Osteoblast (primary cell): ENCODE measurements at regions not wholly inside any gene's neighbourhood (a gene's known extent, or its start where the extent isn't known, plus 50 kb on each side); places are given as distances from the start of the nearest gene placed in this dataset.

Source experiments
- DNase-seq: peaks from one replicate; pipeline ENCODE4 v3.0.0; 2011; ENCODE audit warnings: low spot score, mixed read lengths; ENCODE audit not compliant: insufficient read length; ENCODE audit errors: missing footprints
- H2AFZ ChIP-seq: 2 replicates; pipeline ENCODE4 v1.6.0; 2011; ENCODE audit warnings: mild to moderate bottlenecking, low read length
- H3K27ac ChIP-seq: 2 replicates; pipeline ENCODE4 v1.5.1; 2011; ENCODE audit warnings: mild to moderate bottlenecking, low read depth, low read length, moderate library complexity
- H3K27me3 ChIP-seq: 2 replicates; pipeline ENCODE4 v1.6.0; 2012; ENCODE audit warnings: mild to moderate bottlenecking, control low read depth, inconsistent platforms, low read length, moderate library complexity; ENCODE audit not compliant: insufficient read depth
- H3K36me3 ChIP-seq: 2 replicates; pipeline ENCODE4 v1.5.1; 2011; ENCODE audit warnings: mild to moderate bottlenecking, low read length, control low read depth, moderate library complexity; ENCODE audit not compliant: insufficient read depth
- H3K4me1 ChIP-seq: 2 replicates; pipeline ENCODE4 v1.5.1; 2011; ENCODE audit warnings: mild to moderate bottlenecking, low read length, control low read depth, moderate library complexity; ENCODE audit not compliant: insufficient read depth
- H3K4me2 ChIP-seq: 2 replicates; pipeline ENCODE4 v1.6.0; 2011; ENCODE audit warnings: mild to moderate bottlenecking, low read length; ENCODE audit not compliant: insufficient read depth
- H3K4me3 ChIP-seq: fragments of 200-600 bp; sonication (generic); 3 replicates; pipeline ENCODE4 v1.5.1; 2012; ENCODE audit warnings: mild to moderate bottlenecking, low read length, inconsistent platforms; ENCODE audit not compliant: insufficient read depth
- H3K79me2 ChIP-seq: 2 replicates; pipeline ENCODE4 v1.6.0; 2012; ENCODE audit warnings: mild to moderate bottlenecking, low read length, control low read depth, inconsistent platforms; ENCODE audit not compliant: insufficient read depth
- H3K9me3 ChIP-seq: 2 replicates; pipeline ENCODE4 v1.5.1; 2011; ENCODE audit warnings: low read depth, low read length, control low read depth
- H4K20me1 ChIP-seq: 2 replicates; pipeline ENCODE4 v1.6.0; 2012; ENCODE audit warnings: mild to moderate bottlenecking, low read length, control low read depth; ENCODE audit not compliant: insufficient read depth
- CTCF ChIP-seq: IDR thresholded peaks from 2 replicates; pipeline ENCODE4 v1.5.1; 2011; ENCODE audit warnings: mild to moderate bottlenecking, low read depth, low read length, moderate library complexity; ENCODE audit errors: extremely low read depth

GRCh38 chr6:112649853-112650252 lies 302.7 kb downstream of the RFPL4B start:
- Histone ChIP-seq H3K27ac (no peak overlapping the region), H3K4me3 (no peak overlapping the region), H3K9me3 (no peaks in the 10 kb centered on the region), H3K4me1 (no peaks in the 10 kb centered on the region), H3K36me3 (no peaks in the 10 kb centered on the region), H4K20me1 (no peaks in the 10 kb centered on the region), H3K4me2 (no peak overlapping the region), H3K79me2 (no peaks in the 10 kb centered on the region), H3K27me3 (no peaks in the 10 kb centered on the region), H2AFZ (no peak overlapping the region)
- no peak for TF ChIP-seq CTCF
- no peak for DNase-seq

GRCh38 chr6:112651239-112651638 lies 304.1 kb downstream of the RFPL4B start:
- peak overlapping the region; percentile 12 for H2AFZ ChIP-seq
- no peaks in the 10 kb centered on the region for H3K4me1 ChIP-seq
- H3K27me3 ChIP-seq: no peaks in the 10 kb centered on the region
- H3K4me3 ChIP-seq: no peak overlapping the region
- no peaks in the 10 kb centered on the region for H4K20me1 ChIP-seq
- TF ChIP-seq CTCF: no peak
- no peak overlapping the region for H3K27ac ChIP-seq
- DNase-seq: no peak
- H3K79me2 ChIP-seq: no peaks in the 10 kb centered on the region
- H3K36me3 ChIP-seq: no peaks in the 10 kb centered on the region
- H3K9me3 ChIP-seq: no peaks in the 10 kb centered on the region
- no peak overlapping the region for H3K4me2 ChIP-seq

- H3K36me3 ChIP-seq: no peaks in the 10 kb centered on the region
- no peak overlapping the region for H2AFZ ChIP-seq
- no peaks in the 10 kb centered on the region for H4K20me1 ChIP-seq
- H3K4me3 ChIP-seq: no peak overlapping the region
- no peaks in the 10 kb centered on the region for H3K9me3 ChIP-seq
- DNase-seq: no peak
- TF ChIP-seq CTCF: no peak
- H3K27me3 ChIP-seq: no peaks in the 10 kb centered on the region
- no peak overlapping the region for H3K4me2 ChIP-seq
- H3K27ac ChIP-seq: no peak overlapping the region
- H3K4me1 ChIP-seq: no peaks in the 10 kb centered on the region
- H3K79me2 ChIP-seq: no peaks in the 10 kb centered on the region
These were observed 312.8 kb downstream of the RFPL4B start for GRCh38 chr6:112659912-112660311.

- TF ChIP-seq CTCF: no peak
- Histone ChIP-seq H3K4me1 (peaks cover 4% of the 10 kb centered on the region), H3K27ac (no peak overlapping the region), H3K4me3 (no peak overlapping the region), H3K36me3 (no peaks in the 10 kb centered on the region), H4K20me1 (no peaks in the 10 kb centered on the region), H3K27me3 (no peaks in the 10 kb centered on the region), H3K4me2 (no peak overlapping the region), H2AFZ (no peak overlapping the region), H3K79me2 (no peaks in the 10 kb centered on the region), H3K9me3 (no peaks in the 10 kb centered on the region)
- DNase-seq: no peak
These were observed 313.5 kb downstream of the RFPL4B start for GRCh38 chr6:112660626-112661025.
